ENCODE measurements at regions not wholly inside any gene's neighbourhood (a gene's known extent, or its start where the extent isn't known, plus 50 kb on each side); places are given as distances from the start of the nearest gene placed in this dataset.

- no peak for DNase-seq
- no peaks in the 10 kb centered on the region for H3K9me3 ChIP-seq
- H3K4me1 ChIP-seq = no peaks in the 10 kb centered on the region
- H3K27me3 ChIP-seq = no peaks in the 10 kb centered on the region
- H3K36me3 ChIP-seq = no peaks in the 10 kb centered on the region
- H3K4me3 ChIP-seq = no peak overlapping the region
- TF ChIP-seq, protein P1, sequence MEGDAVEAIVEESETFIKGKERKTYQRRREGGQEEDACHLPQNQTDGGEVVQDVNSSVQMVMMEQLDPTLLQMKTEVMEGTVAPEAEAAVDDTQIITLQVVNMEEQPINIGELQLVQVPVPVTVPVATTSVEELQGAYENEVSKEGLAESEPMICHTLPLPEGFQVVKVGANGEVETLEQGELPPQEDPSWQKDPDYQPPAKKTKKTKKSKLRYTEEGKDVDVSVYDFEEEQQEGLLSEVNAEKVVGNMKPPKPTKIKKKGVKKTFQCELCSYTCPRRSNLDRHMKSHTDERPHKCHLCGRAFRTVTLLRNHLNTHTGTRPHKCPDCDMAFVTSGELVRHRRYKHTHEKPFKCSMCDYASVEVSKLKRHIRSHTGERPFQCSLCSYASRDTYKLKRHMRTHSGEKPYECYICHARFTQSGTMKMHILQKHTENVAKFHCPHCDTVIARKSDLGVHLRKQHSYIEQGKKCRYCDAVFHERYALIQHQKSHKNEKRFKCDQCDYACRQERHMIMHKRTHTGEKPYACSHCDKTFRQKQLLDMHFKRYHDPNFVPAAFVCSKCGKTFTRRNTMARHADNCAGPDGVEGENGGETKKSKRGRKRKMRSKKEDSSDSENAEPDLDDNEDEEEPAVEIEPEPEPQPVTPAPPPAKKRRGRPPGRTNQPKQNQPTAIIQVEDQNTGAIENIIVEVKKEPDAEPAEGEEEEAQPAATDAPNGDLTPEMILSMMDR (IDR thresholded peaks at IDR 0.05) = no peak
- TF ChIP-seq POLR2A (IDR thresholded peaks at IDR 0.05) = no peak
- no peak overlapping the region for H3K27ac ChIP-seq
These were observed 333.4 kb downstream of the KCTD12 start for GRCh38 chr13:76552807-76553206.

DNA sequence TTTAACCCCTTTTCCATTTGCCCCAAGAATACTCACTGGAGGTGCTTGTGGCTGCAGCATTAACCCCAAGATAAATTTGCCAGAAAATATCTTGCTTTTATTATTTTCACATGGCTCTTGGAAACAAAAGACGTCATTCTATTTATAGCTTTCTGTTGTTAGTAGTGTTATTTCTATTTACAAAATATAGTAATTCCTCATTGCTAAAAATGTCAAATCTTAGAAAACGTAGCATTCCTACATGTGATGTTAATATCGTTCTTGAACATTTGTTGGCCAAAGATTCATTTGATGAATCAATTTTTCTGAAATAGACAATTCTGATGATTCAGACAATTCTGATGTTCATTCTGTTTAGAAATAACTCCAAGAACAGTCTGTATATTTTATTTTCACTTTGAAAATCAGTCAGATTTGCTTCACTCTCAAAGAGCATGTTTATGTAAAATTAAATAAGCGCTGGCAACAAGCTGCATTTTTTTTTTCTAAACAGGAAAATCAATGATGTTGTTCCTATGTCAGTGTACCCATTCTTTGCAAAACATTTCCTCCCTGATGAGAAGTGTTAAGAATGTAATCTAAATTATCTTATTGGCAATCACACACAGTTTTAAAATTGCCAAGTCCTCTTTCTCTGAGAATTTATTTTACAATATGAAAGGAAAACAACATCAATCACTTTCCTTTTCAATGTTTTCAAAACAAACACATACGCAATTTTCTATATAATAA lies 334.0 kb downstream of the KCTD12 start:
- H3K4me1 ChIP-seq = no peaks in the 10 kb centered on the region
- H3K9me3 ChIP-seq = no peaks in the 10 kb centered on the region
- H3K27ac ChIP-seq = no peak overlapping the region
- no peaks in the 10 kb centered on the region for H3K36me3 ChIP-seq
- TF ChIP-seq, protein P1 (IDR thresholded peaks at IDR 0.05) = no peak
- TF ChIP-seq POLR2A (IDR thresholded peaks at IDR 0.05) = no peak
- DNase-seq = no peak
- no peak overlapping the region for H3K4me3 ChIP-seq
- no peaks in the 10 kb centered on the region for H3K27me3 ChIP-seq

DNA sequence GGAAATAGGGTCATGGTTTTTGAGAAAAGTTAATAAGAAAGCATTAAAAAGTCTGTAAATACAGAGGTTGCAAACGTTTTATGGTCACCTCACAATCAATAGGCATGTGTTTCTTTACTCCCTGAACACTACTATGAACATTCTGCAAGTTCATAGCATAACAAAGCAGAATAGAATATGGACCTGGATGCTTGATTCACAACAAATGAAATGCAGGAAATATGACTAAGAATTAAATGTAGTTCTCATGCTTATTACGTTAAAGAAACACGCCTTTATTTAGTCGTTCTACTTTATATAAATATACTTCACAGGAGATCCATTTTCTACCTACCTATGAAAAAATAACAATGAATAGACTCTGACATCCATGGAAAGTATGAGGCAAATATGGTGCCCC lies 344.0 kb downstream of the KCTD12 start:
- DNase-seq = no peak
- Histone ChIP-seq H3K36me3 (no peaks in the 10 kb centered on the region), H3K9me3 (no peaks in the 10 kb centered on the region), H3K4me3 (no peak overlapping the region), H3K27ac (no peak overlapping the region), H3K27me3 (no peaks in the 10 kb centered on the region), H3K4me1 (no peaks in the 10 kb centered on the region)
- TF ChIP-seq, protein P1 (IDR thresholded peaks at IDR 0.05) = no peak
- no peak for TF ChIP-seq POLR2A (IDR thresholded peaks at IDR 0.05)

DNA sequence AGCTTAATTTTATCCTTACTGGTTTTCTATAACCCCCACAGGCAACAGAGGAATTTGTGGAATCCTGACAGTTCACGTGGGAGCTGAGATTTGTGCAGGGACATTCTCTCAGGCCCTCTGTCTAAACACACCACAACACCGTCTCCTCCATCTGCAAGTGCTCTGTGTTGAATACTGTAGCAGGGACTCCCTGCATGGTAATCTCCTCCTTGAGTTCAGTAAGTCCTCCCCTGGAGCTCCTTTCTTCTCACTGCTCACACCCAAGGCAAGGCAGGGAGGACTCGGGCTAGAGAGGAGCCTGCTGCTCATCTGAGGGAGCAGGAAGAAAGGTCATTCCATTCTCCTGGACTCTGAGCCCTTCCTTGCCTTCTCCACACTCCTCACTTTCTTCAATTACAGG lies 348.2 kb downstream of the KCTD12 start:
- Histone ChIP-seq H3K4me1 (no peaks in the 10 kb centered on the region), H3K4me3 (no peak overlapping the region), H3K27me3 (no peaks in the 10 kb centered on the region), H3K27ac (no peak overlapping the region), H3K9me3 (no peaks in the 10 kb centered on the region), H3K36me3 (no peaks in the 10 kb centered on the region)
- TF ChIP-seq, protein P1 (IDR thresholded peaks at IDR 0.05) = no peak
- no peak for TF ChIP-seq POLR2A (IDR thresholded peaks at IDR 0.05)
- no peak for DNase-seq

DNA sequence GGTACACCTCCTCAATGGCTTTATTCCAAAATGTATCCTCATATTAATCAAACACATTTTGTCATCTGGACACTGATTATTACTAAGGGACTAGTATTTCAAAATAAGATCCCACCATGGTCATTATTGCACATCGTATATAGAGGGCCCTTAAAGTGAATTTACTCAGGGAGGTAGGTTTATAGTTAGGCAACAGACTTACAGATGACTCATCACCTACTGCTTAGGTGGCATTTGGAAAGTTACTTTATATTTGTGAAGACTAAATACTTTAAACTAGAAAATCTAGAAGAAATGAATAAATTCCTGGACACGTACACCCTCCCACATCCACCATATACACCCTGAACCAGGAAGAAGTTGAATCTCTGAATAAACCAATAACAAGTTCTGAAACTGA lies 353.0 kb downstream of the KCTD12 start:
- no peak overlapping the region for H3K4me3 ChIP-seq
- TF ChIP-seq, protein P1 (IDR thresholded peaks at IDR 0.05) = no peak
- no peak for TF ChIP-seq POLR2A (IDR thresholded peaks at IDR 0.05)
- H3K27me3 ChIP-seq = no peaks in the 10 kb centered on the region
- no peak overlapping the region for H3K27ac ChIP-seq
- no peaks in the 10 kb centered on the region for H3K9me3 ChIP-seq
- H3K4me1 ChIP-seq = no peaks in the 10 kb centered on the region
- no peaks in the 10 kb centered on the region for H3K36me3 ChIP-seq
- no peak for DNase-seq

GRCh38 chr13:76527041-76527440 lies 359.2 kb downstream of the KCTD12 start:
- no peak for TF ChIP-seq POLR2A (IDR thresholded peaks at IDR 0.05)
- TF ChIP-seq, protein P1 (IDR thresholded peaks at IDR 0.05) = no peak
- Histone ChIP-seq H3K4me1 (no peaks in the 10 kb centered on the region), H3K9me3 (no peaks in the 10 kb centered on the region), H3K27me3 (no peaks in the 10 kb centered on the region), H3K27ac (no peak overlapping the region), H3K36me3 (no peaks in the 10 kb centered on the region), H3K4me3 (no peak overlapping the region)
- DNase-seq = no peak

Data from Peyer's patch (tissue), 4 donors.